Endodermal cell (in vitro differentiated cells): ENCODE measurements at regions not wholly inside any gene's neighbourhood (a gene's known extent, or its start where the extent isn't known, plus 50 kb on each side); places are given as distances from the start of the nearest gene placed in this dataset.

Experiments used
- DNase-seq: peaks from one replicate; pipeline ENCODE4 v3.0.0-alpha.2; 2017
- H3K27ac ChIP-seq: 2 replicates; pipeline ENCODE4 v1.5.1; 2013; ENCODE audit warnings: mild to moderate bottlenecking, low read depth, low read length, moderate library complexity
- H3K27me3 ChIP-seq: 2 replicates; pipeline ENCODE4 v1.6.1; 2013; ENCODE audit warnings: mild to moderate bottlenecking, low read length, moderate library complexity; ENCODE audit not compliant: insufficient read depth, control insufficient read depth, poor library complexity, severe bottlenecking
- H3K36me3 ChIP-seq: 2 replicates; pipeline ENCODE4 v1.7.0; 2013; ENCODE audit warnings: mild to moderate bottlenecking, low read length, moderate library complexity; ENCODE audit not compliant: control insufficient read depth, insufficient read depth
- H3K4me1 ChIP-seq: one replicate; pipeline ENCODE4 v1.7.0; 2013; ENCODE audit warnings: low read length; ENCODE audit not compliant: control insufficient read depth, insufficient read depth
- H3K4me3 ChIP-seq: 2 replicates; pipeline ENCODE4 v1.5.1; 2013; ENCODE audit warnings: mild to moderate bottlenecking, low read length, moderate library complexity
- H3K9ac ChIP-seq: 2 replicates; pipeline ENCODE4 v1.6.1; 2013; ENCODE audit warnings: mild to moderate bottlenecking, low read length, moderate library complexity; ENCODE audit not compliant: poor library complexity, severe bottlenecking; ENCODE audit errors: extremely low read depth
- H3K9me3 ChIP-seq: 2 replicates; pipeline ENCODE4 v1.6.1; 2013; ENCODE audit warnings: mild to moderate bottlenecking, low read length, moderate library complexity; ENCODE audit not compliant: control insufficient read depth
- H3K27ac Mint-ChIP-seq: 2 replicates; pipeline ENCODE4 v1.8.0; 2020; ENCODE audit warnings: mixed read lengths
- H3K27me3 Mint-ChIP-seq: 2 replicates; pipeline ENCODE4 v1.8.0; 2021; ENCODE audit warnings: mild to moderate bottlenecking, mixed read lengths; ENCODE audit not compliant: insufficient read depth
- H3K36me3 Mint-ChIP-seq: 2 replicates; pipeline ENCODE4 v1.8.0; 2020; ENCODE audit warnings: low read depth, mixed read lengths
- H3K4me1 Mint-ChIP-seq: 2 replicates; pipeline ENCODE4 v1.8.0; 2020; ENCODE audit warnings: mixed read lengths
- H3K4me3 Mint-ChIP-seq: 2 replicates; pipeline ENCODE4 v1.8.0; 2020; ENCODE audit warnings: mild to moderate bottlenecking, moderate library complexity, mixed read lengths
- H3K9me3 Mint-ChIP-seq: 2 replicates; pipeline ENCODE4 v1.8.0; 2020; ENCODE audit warnings: mild to moderate bottlenecking, mixed read lengths
- WGBS, 2 experiments: methylation state at CpG; one replicate each; pipeline versions ENCODE4 v1.1.5 to v1.1.7; 2013; ENCODE audit warnings: missing lambda C conversion rate in 2 of 2, mixed read lengths in 1 of 2; ENCODE audit not compliant: insufficient coverage in 1 of 2, insufficient read length in 1 of 2; 5-methylcytosine and 5-hydroxymethylcytosine counted together
- TF ChIP-seq, protein P1 (sequence below): fragments of 200-600 bp; sonication (generic); conservative IDR thresholded peaks from 2 replicates; pipeline ENCODE4 v1.5.0; 2021; ENCODE audit warnings: antibody characterized with exemption, mild to moderate bottlenecking

DNA sequence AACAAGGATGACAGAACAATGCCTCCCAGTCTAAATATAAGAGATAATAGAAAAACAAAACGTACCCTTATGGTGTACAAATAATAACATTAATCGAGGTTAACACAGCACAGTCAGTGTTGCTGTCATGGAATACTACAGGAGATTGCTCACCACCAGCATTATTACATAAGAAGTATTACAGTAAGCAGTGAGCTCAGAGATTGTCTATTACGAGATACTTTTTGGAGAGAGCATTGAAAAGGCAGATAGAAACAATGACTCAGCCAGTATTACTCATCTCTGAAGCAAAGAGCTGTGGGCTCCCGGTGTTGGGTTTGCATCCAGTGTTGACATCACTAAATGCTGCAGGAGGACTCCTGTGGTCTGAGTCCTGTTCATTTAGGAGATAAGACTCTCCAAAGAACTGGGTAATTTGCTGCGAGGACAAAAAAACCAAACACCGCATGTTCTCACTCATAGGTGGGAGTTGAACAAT, 191.9 kb upstream of the SEMA6A start:
- no peaks in the 10 kb centered on the region for H3K9me3 ChIP-seq
- Mint-ChIP-seq H3K9me3 (no peaks in the 10 kb centered on the region), H3K4me1 (peaks cover 51% of the 10 kb centered on the region), H3K4me3 (no peak overlapping the region), H3K36me3 (no peaks in the 10 kb centered on the region), H3K27me3 (no peaks in the 10 kb centered on the region), H3K27ac (peak overlapping the region; percentile 84)
- H3K27me3 ChIP-seq, result no peaks in the 10 kb centered on the region
- WGBS, 2 experiments, result 67 to 78% methylated on average over 4 to 6 of the region's 6 CpGs
- H3K27ac ChIP-seq, result no peak overlapping the region
- H3K9ac ChIP-seq, result no peak overlapping the region
- H3K4me1 ChIP-seq, result peaks cover 6% of the 10 kb centered on the region
- H3K4me3 ChIP-seq, result no peak overlapping the region
- H3K36me3 ChIP-seq, result no peaks in the 10 kb centered on the region
- peak; percentile 58 for DNase-seq
- TF ChIP-seq, protein P1, sequence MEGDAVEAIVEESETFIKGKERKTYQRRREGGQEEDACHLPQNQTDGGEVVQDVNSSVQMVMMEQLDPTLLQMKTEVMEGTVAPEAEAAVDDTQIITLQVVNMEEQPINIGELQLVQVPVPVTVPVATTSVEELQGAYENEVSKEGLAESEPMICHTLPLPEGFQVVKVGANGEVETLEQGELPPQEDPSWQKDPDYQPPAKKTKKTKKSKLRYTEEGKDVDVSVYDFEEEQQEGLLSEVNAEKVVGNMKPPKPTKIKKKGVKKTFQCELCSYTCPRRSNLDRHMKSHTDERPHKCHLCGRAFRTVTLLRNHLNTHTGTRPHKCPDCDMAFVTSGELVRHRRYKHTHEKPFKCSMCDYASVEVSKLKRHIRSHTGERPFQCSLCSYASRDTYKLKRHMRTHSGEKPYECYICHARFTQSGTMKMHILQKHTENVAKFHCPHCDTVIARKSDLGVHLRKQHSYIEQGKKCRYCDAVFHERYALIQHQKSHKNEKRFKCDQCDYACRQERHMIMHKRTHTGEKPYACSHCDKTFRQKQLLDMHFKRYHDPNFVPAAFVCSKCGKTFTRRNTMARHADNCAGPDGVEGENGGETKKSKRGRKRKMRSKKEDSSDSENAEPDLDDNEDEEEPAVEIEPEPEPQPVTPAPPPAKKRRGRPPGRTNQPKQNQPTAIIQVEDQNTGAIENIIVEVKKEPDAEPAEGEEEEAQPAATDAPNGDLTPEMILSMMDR, result no peak

GRCh38 chr5:116765441-116765840, 190.8 kb upstream of the SEMA6A start:
- TF ChIP-seq, protein P1, result no peak
- Histone ChIP-seq H3K9ac (no peak overlapping the region), H3K36me3 (no peaks in the 10 kb centered on the region), H3K27ac (no peak overlapping the region), H3K9me3 (no peaks in the 10 kb centered on the region), H3K27me3 (no peaks in the 10 kb centered on the region), H3K4me1 (peaks cover 2% of the 10 kb centered on the region), H3K4me3 (no peak overlapping the region)
- H3K4me1 Mint-ChIP-seq, result peaks cover 49% of the 10 kb centered on the region
- no peaks in the 10 kb centered on the region for H3K36me3 Mint-ChIP-seq
- H3K27ac Mint-ChIP-seq, result peak overlapping the region; percentile 54
- H3K27me3 Mint-ChIP-seq, result no peaks in the 10 kb centered on the region
- WGBS, 2 experiments, result 94% methylated on average over 1 of the region's 1 CpG; no CpG with 5 or more reads in 1 of the 2 experiments
- H3K9me3 Mint-ChIP-seq, result no peaks in the 10 kb centered on the region
- no peak overlapping the region for H3K4me3 Mint-ChIP-seq
- DNase-seq, result no peak

- Histone ChIP-seq H3K9me3 (no peaks in the 10 kb centered on the region), H3K4me3 (no peak overlapping the region), H3K4me1 (peaks cover 3% of the 10 kb centered on the region), H3K27ac (no peak overlapping the region), H3K27me3 (no peaks in the 10 kb centered on the region), H3K36me3 (no peaks in the 10 kb centered on the region), H3K9ac (no peak overlapping the region)
- Mint-ChIP-seq H3K36me3 (no peaks in the 10 kb centered on the region), H3K9me3 (no peaks in the 10 kb centered on the region), H3K4me1 (peaks cover 54% of the 10 kb centered on the region), H3K27me3 (no peaks in the 10 kb centered on the region), H3K27ac (no peak overlapping the region), H3K4me3 (no peak overlapping the region)
- 91 to 100% methylated on average over 1 to 2 of the region's 2 CpGs for WGBS, 2 experiments
- TF ChIP-seq, protein P1, result no peak
- no peak for DNase-seq
These were observed 190.3 kb upstream of the SEMA6A start for GRCh38 chr5:116764941-116765340.
